ENCODE measurements at regions not wholly inside any gene's neighbourhood (a gene's known extent, or its start where the extent isn't known, plus 50 kb on each side); places are given as distances from the start of the nearest gene placed in this dataset.

- no peak for TF ChIP-seq CTCF (IDR thresholded peaks at IDR 0.05)
- no peak for TF ChIP-seq POLR2A (IDR thresholded peaks at IDR 0.05)
These were observed 117.6 kb upstream of the STK17B start for GRCh38 chr2:196289000-196289399.

Measured in thyroid gland (tissue), 4 donors.